ES-I3 (cell line): ENCODE measurements at regions not wholly inside any gene's neighbourhood (a gene's known extent, or its start where the extent isn't known, plus 50 kb on each side); places are given as distances from the start of the nearest gene placed in this dataset.

ENCODE experiments used
- H3K36me3 ChIP-seq: 2 replicates; pipeline ENCODE4 v1.6.1; 2013; ENCODE audit warnings: mild to moderate bottlenecking, low read length, control low read depth, moderate library complexity; ENCODE audit not compliant: insufficient read depth
- H3K4me1 ChIP-seq: 2 replicates; pipeline ENCODE4 v1.6.1; 2013; ENCODE audit warnings: mild to moderate bottlenecking, control low read depth, low read length; ENCODE audit not compliant: insufficient read depth
- H3K9ac ChIP-seq: 2 replicates; pipeline ENCODE4 v1.6.1; 2013; ENCODE audit warnings: low read depth, mild to moderate bottlenecking, low read length, moderate library complexity
- H3K9me3 ChIP-seq: 2 replicates; pipeline ENCODE4 v1.6.1; 2013; ENCODE audit warnings: mild to moderate bottlenecking, low read length, moderate library complexity; ENCODE audit not compliant: control insufficient read depth, insufficient read depth

DNA sequence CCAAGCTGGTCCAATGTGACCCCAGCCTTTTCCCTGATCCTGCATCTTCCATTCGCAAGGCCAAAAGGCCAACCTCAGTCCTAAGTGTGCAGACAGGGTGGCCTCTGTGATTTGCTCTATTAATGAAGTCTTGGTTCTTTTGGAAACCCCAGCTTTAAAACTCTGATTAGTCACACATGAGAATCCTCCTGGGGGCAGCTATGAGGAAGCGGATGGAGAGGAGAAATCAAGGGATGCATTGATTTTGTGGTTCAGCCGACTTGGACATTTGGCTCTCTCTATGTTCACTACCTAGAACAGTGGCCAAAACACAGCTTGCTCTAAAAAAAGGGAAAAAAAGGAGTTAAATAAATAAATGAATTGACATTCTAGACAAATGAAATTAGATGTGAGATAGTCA lies 98.6 kb upstream of the USP47 start:
- Histone ChIP-seq H3K9ac (no peak overlapping the region), H3K36me3 (no peaks in the 10 kb centered on the region), H3K4me1 (no peaks in the 10 kb centered on the region), H3K9me3 (no peaks in the 10 kb centered on the region)

DNA sequence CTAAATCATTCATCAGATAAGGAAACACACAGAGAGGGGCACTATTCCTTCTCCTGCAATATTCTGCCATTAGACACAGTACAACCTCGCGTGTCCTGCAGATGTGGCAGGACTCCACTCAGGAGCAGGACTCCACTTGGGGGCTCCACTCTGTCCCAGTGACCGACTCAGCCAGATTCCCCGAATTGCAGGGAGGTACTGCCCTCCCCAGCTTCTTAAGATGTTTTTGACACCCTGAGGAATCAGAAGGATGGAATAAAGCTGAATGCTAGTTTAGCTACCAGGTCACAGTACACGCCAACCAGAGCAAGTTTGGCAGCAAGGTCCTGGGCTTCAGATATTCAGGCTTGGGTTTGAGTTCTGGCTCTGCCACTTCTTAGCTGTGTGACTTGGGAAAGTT lies 99.3 kb upstream of the USP47 start:
- H3K36me3 ChIP-seq: no peaks in the 10 kb centered on the region
- H3K9me3 ChIP-seq: no peaks in the 10 kb centered on the region
- no peaks in the 10 kb centered on the region for H3K4me1 ChIP-seq
- no peak overlapping the region for H3K9ac ChIP-seq

GRCh38 chr11:11740836-11741235 lies 100.9 kb upstream of the USP47 start:
- Histone ChIP-seq H3K9ac (no peak overlapping the region), H3K9me3 (no peaks in the 10 kb centered on the region), H3K4me1 (peaks cover 3% of the 10 kb centered on the region), H3K36me3 (no peaks in the 10 kb centered on the region)

DNA sequence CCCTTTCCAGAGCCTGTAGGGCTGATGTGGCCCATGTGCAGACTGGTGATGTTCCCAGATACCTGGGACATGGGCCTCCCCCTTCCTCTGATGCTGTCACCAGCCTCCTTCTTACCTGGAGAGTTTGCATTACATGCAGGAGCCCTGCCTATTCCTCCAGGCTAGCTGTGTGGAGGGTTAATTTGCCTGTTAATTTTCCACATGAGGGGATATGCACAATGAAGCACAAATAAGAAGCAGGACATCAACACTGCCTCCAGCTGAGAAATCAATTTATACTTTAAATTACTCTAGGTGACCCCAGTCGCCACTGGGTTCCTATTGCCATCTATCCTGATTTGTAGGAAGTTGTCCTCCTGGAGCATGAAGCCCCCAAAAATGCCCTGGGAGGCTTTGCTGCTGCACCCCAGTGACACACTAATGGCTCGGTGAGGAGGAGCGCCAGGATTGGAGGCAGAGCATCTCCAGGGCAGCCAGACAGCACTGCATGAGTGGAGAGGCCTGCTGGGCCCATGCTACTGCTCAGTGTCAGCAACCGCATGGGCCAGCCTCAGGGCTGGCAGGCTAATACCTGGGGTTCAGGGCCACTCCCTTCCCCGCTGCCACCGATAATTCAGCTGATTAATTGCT lies 101.6 kb upstream of the USP47 start:
- peaks cover 9% of the 10 kb centered on the region for H3K4me1 ChIP-seq
- H3K9ac ChIP-seq: no peak overlapping the region
- no peaks in the 10 kb centered on the region for H3K9me3 ChIP-seq
- H3K36me3 ChIP-seq: no peaks in the 10 kb centered on the region

DNA sequence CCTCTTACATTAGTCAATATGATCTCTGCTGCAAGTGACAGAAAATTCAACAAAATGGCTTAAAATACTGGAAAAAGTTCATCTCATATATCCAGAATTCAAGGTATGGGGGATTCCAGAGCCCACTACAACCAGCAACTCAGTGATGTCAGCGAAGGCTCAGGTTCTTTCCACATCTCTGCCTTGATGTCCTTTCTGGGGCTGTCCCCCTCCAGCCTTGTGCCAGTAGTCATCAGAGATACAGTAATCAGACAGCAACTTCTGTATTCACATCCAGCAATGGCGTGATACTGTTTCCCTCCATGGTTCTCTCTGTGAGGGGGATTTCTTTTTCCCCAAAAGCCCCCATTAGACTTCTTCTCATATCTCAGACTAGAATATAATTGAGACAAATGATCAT lies 103.4 kb upstream of the USP47 start:
- H3K9ac ChIP-seq: no peak overlapping the region
- H3K9me3 ChIP-seq: no peaks in the 10 kb centered on the region
- no peaks in the 10 kb centered on the region for H3K36me3 ChIP-seq
- H3K4me1 ChIP-seq: peaks cover 9% of the 10 kb centered on the region

- H3K4me1 ChIP-seq: peaks cover 9% of the 10 kb centered on the region
- no peak overlapping the region for H3K9ac ChIP-seq
- H3K9me3 ChIP-seq: no peaks in the 10 kb centered on the region
- no peaks in the 10 kb centered on the region for H3K36me3 ChIP-seq
Measured at GRCh38 chr11:11735586-11735985, 106.2 kb upstream of the USP47 start.

GRCh38 chr11:11733246-11733747 lies 108.5 kb upstream of the USP47 start:
- Histone ChIP-seq H3K9me3 (no peaks in the 10 kb centered on the region), H3K9ac (no peak overlapping the region), H3K4me1 (peaks cover 9% of the 10 kb centered on the region), H3K36me3 (no peaks in the 10 kb centered on the region)

- H3K36me3 ChIP-seq: no peaks in the 10 kb centered on the region
- H3K9ac ChIP-seq: no peak overlapping the region
- H3K9me3 ChIP-seq: no peaks in the 10 kb centered on the region
- H3K4me1 ChIP-seq: peaks cover 9% of the 10 kb centered on the region
Measured at GRCh38 chr11:11732116-11732515, 109.7 kb upstream of the USP47 start.

GRCh38 chr11:11731311-11732083 lies 109.7 kb upstream of the GALNT18 start:
- H3K36me3 ChIP-seq: no peaks in the 10 kb centered on the region
- peaks cover 9% of the 10 kb centered on the region for H3K4me1 ChIP-seq

DNA sequence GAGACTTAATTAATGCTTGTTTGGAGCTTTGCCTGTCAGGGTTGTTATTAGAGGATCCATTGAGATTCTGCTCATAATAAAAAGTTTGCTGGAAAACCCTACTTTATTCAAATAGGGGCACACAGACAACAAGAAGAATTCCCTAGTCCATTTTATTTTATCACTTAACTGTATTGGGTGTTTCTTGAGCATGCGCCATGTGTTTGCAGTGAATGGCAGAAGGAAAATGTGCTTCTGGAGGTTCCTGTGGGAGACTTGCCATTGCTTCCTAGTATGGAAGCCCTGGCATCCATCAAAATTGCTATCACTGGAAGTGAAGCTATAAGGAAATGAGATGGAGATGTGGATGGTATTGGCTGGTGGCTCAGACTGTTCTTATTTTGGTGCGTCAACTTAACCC lies 106.6 kb upstream of the GALNT18 start:
- Histone ChIP-seq H3K9ac (no peak overlapping the region), H3K9me3 (no peaks in the 10 kb centered on the region), H3K36me3 (no peaks in the 10 kb centered on the region), H3K4me1 (no peaks in the 10 kb centered on the region)

More at GRCh38 chr11:11731311-11732083, 109.7 kb upstream of the GALNT18 start:
- no peaks in the 10 kb centered on the region for H3K9me3 ChIP-seq
- H3K9ac ChIP-seq: no peak overlapping the region

- Histone ChIP-seq H3K4me1 (no peaks in the 10 kb centered on the region), H3K9me3 (peaks cover 2% of the 10 kb centered on the region; the same call in 1 of the 2 replicates), H3K9ac (no peak overlapping the region), H3K36me3 (no peaks in the 10 kb centered on the region)
Measured at GRCh38 chr11:11725438-11725837, 103.6 kb upstream of the GALNT18 start.

DNA sequence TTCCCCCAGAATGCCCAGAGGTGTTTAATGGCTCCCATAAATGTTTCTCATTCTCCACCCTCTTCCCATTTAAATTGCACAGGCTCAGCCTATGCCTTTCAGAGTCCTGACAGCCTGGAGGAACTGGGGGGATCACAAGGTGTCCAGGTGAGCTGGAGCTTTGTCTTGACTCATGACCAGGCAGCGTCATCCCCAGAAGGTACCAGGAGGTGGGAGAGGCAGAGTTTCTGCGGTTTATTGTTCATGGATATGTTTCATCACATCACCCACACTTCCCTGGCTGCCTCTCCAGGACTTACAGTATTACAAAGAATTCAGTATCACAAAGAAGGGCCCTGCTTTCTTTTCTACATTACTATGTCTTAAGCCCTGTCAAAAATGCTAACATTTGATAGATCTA lies 103.2 kb upstream of the GALNT18 start:
- Histone ChIP-seq H3K4me1 (no peaks in the 10 kb centered on the region), H3K9me3 (peaks cover 2% of the 10 kb centered on the region; the same call in 1 of the 2 replicates), H3K36me3 (no peaks in the 10 kb centered on the region), H3K9ac (no peak overlapping the region)

GRCh38 chr11:11722861-11723260 lies 101.1 kb upstream of the GALNT18 start:
- no peak overlapping the region for H3K9ac ChIP-seq
- H3K36me3 ChIP-seq: no peaks in the 10 kb centered on the region
- H3K9me3 ChIP-seq: peaks cover 5% of the 10 kb centered on the region; the same call in 1 of the 2 replicates
- no peaks in the 10 kb centered on the region for H3K4me1 ChIP-seq

- Histone ChIP-seq H3K36me3 (no peaks in the 10 kb centered on the region), H3K9me3 (peaks cover 5% of the 10 kb centered on the region; the same call in 1 of the 2 replicates), H3K4me1 (no peaks in the 10 kb centered on the region), H3K9ac (no peak overlapping the region)
Measured at GRCh38 chr11:11722246-11722645, 100.4 kb upstream of the GALNT18 start.

GRCh38 chr11:11718511-11718910 lies 96.7 kb upstream of the GALNT18 start:
- H3K36me3 ChIP-seq: no peaks in the 10 kb centered on the region
- no peaks in the 10 kb centered on the region for H3K4me1 ChIP-seq
- H3K9me3 ChIP-seq: peaks cover 5% of the 10 kb centered on the region; the same call in 1 of the 2 replicates
- H3K9ac ChIP-seq: no peak overlapping the region
